G401 (cell line): ENCODE measurements at regions not wholly inside any gene's neighbourhood (a gene's known extent, or its start where the extent isn't known, plus 50 kb on each side); places are given as distances from the start of the nearest gene placed in this dataset.

Experiments
- DNase-seq: peaks from one replicate; pipeline ENCODE4 v3.0.0-alpha.2; 2015; ENCODE audit warnings: low spot score
- in situ Hi-C: cut with HindIII; loops from 2 replicates; pipeline ENCODE4 v1.10.0; 2016; ENCODE audit warnings: low sequenced_read_pairs, mixed read lengths

DNA sequence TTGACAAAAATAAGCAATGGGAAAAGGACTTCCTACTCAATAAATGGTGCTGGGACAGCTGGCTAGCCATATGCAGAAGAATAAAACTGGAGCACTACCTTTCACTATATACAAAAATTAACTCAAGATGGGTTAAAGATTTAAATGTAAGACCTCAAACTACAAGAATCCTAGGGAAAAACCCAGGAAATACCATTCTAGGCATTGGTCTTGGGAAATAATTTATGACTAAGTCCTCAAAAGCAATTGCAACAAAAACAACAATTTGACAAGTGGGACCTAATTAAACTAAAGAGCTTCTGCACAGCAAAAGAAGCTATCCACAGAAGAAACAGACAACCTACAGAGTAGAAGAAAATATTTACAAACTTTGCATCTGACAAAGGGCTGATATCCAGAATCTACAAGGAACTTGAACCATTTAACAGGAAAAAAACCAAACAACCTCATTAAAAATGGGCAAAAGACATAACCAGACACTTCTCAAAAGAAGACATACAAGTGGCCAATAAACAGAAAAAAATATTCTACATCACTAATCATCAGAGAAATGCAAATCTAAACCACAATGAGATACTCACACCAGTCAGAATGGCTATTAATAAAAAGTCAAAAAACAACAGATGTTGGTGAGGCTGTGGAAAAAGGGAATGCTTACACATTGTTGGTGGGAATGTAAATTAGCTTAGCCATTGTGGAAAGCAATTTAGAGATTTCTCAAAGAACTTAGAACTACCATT is 75.2 kb upstream of the CPEB4 start:
- DNase-seq, result no peak

DNA sequence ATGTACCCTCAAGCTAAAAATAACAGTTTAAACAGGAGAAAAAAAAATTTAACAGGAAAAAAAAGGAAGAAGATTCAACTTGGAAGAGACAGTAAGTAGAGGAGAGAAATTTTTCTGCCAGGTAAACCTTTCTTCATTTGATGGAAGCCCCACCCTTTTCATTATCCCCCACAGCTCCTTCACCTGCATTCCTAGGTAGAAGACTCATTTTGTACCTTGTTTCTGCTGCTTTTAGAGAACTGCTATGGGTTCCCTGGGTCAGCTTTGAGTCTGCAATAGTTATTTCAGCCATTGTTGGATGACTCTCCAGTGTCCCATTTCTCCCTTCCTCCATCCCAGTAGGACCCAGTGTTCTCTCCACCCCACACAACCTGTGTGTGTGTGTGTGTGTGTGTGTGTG is 74.1 kb upstream of the CPEB4 start:
- in situ Hi-C loops, result no loop called here
- DNase-seq, result no peak

More for the DNA sequence above, 75.2 kb upstream of the CPEB4 start:
- in situ Hi-C loops, result no loop called here

GRCh38 chr5:173815571-173815970 is 72.6 kb upstream of the CPEB4 start:
- in situ Hi-C loops, result no loop called here
- no peak for DNase-seq

- DNase-seq, result no peak
- in situ Hi-C loops, result no loop called here
Measured at GRCh38 chr5:173816728-173817127, 71.4 kb upstream of the CPEB4 start.

GRCh38 chr5:173817561-173817960 is 70.6 kb upstream of the CPEB4 start:
- in situ Hi-C loops, result no loop called here
- DNase-seq, result no peak

DNA sequence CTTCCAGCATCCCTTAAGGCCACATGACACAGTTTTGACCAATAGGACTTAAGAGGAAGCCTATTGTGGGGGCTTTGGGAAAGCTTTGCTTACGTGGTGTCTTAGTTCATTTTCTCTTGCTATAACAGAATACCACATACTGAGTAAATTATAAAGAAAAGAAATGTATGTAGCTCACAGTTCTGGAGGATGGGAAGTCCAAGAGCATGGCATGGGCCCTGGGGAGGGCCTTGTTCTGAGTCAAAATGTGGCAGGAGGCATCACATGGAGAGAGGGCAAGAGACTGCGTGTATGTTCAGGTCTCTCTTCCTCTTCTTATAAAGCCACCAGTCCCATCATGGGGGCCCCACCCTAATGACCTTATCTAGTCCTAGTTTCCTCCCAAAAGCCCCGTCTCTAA is 68.6 kb upstream of the CPEB4 start:
- in situ Hi-C loops, result no loop called here
- DNase-seq, result no peak

DNA sequence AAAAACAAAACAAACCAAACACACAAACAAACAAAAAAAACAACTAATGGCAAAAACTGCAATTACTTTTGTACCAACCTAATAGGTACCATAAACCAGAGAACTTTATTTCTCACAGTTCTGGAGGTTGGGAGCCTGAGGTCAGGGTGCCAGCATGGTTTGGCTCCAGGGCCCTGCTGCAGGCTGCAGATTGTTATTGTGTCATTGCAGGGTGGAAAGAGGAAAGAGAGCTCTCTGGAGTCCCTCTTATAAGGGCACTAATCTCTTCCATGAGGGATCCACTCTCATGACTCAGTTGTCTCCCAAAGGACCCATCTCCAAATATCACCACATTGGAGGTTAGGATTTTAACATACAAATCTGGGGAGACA is 64.9 kb upstream of the CPEB4 start:
- no peak for DNase-seq
- in situ Hi-C loops, result no loop called here

GRCh38 chr5:173823721-173824567 is 64.2 kb upstream of the CPEB4 start:
- no peak for DNase-seq
- in situ Hi-C loops, result no loop called here

DNA sequence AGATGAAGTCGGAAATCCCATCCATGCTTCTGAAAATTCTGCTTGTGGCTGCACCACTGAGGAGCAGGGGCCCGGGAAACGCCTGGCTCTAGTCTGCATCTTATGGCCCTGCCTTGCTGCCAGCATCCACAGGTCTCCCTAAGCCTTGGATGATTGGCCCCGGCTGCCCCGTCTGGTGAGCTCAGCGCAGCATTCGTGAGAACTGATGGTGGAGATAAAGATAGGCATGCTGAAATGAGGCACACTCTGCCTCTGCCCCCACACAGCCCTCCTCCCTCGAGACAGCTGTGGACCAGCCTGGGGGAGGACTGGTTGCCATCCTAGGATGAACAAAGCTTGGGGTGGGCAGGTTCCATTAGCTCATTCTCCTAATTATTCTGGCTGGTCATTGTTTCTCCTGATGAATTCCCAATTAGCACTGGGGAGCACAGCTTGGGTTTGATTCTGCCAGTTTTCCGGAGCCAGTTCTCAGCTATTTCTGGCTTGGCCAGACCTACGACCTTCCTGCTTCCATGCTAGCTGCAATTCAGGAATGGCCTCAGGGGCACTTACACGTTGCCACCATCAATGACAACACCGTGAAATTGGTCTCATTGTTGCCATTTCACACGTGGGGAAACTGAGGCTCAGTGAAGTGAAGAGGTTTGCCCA is 62.8 kb upstream of the CPEB4 start:
- DNase-seq, result peak; percentile 88
- in situ Hi-C loops, result no loop called here

- no peak for DNase-seq
- in situ Hi-C loops, result no loop called here
Measured at GRCh38 chr5:173826086-173826427, 62.1 kb upstream of the CPEB4 start.

GRCh38 chr5:173826428-173827350 is 61.5 kb upstream of the CPEB4 start:
- in situ Hi-C loops, result no loop called here
- no peak for DNase-seq

DNA sequence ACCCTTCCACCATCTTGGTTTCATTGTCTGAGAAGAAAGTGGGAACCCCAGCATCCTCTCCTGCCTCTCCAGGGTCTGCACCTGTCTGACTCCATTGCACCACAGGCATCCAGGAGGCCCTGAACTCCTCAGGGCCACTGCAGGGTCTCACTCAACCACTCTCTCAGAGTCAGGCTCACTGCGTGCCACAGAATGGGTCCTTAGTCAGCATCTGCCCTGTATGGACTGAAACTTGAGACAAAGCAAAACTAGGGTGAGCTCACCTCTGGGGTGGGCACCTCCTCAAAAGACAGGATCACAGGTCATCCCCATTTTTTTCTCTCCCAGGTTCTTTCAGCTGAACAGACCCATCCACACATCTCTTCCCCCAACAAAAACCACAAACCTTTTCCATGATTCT is 59.2 kb upstream of the CPEB4 start:
- no peak for DNase-seq
- in situ Hi-C loops, result no loop called here

GRCh38 chr5:173829826-173830225 is 58.3 kb upstream of the CPEB4 start:
- in situ Hi-C loops, result no loop called here
- no peak for DNase-seq

DNA sequence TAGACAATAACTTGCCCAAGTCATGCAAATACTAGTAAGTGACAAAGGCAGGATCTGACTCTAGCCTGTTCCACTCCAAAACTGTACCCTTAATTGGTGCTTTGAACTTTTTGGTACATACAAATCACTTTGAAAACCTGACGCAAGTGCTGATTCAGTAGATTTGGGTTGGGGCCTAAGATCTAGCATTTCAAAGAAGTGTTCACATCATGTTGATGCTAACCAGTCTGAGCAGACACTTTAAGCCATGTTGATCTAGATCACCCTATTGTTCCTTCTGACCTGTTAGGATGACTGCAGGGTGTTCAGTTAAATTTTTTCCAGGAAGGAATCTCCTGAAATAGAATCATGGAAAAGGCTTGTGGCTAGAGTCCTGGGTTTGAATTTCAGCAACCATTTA is 57.7 kb upstream of the CPEB4 start:
- in situ Hi-C loops, result no loop called here
- no peak for DNase-seq

DNA sequence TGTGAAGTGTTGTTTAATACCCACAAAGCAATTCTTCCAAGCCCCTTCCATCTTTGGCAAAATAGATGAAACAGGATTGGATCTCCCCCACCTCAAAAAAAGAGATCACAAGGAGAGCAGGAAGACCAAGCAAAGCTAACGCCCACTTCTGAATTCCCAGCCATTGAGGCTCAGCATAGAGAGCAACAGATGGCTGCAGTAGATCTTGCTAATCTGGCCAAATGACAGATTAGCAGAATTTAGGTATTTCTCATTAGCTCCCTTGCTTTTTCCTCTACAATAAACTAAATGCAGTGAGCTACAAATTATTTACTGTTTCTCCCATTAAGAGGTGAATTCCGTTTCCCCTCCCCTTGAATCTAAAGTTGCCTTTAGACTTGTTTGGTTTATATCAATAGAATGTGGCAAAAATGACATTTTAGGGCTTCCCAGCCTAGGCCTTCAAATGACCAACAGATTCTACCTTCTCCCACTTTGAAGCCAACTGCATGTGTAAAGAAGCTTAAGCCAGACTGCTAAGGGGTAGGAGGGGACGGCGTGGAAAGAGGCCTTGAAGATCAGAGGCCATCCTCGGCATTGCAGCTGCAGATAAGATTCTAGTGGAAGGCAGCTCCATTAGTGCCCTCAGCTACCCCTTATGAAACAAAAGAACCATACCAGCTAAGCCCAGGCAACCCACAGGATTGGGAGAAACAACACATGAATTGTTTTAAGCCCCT is 56.8 kb upstream of the CPEB4 start:
- in situ Hi-C loops, result no loop called here
- DNase-seq, result no peak

GRCh38 chr5:173832386-173832785 is 55.8 kb upstream of the CPEB4 start:
- in situ Hi-C loops, result no loop called here
- no peak for DNase-seq

DNA sequence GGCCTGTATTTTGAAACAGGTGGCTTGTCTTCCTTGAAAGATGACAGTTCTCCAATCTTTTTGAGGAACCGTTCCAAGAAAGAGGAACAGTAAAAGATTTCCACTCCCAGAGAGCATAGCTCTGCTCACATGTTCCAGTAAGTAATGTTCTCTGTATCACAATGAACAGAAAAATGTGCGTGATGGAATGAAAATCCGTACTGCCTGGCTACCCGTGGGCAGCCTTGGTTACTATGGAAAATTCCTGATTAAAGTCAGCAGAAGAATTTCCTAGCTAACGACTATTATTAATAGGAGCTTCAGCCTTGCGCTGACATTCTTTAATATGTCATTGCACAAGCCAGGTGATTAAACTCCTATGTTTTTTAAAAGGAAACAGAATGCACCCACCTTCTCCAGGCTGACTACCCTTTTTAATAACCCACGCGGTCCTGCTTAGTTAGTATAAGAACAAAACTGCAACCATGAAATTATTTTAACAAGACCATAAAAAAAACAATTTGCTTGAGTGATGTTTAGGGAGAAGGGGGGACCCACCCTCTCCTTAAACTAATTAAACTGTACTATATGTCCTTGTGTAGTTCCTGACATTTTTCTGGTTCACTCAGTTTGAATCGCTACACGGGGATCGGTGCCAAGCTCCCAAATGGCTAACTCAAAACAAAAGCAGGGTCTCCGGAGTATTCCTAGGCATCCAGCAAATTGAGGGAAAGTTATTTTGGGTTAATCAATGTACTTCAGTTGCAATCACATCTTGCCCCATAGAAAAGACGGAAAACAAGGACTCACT is 54.8 kb upstream of the CPEB4 start:
- DNase-seq, result no peak
- in situ Hi-C loops, result no loop called here
